GM12878 (cell line): ENCODE measurements at regions not wholly inside any gene's neighbourhood (a gene's known extent, or its start where the extent isn't known, plus 50 kb on each side); places are given as distances from the start of the nearest gene placed in this dataset.

Source experiments
- ATAC-seq: fragments of 200-7000 bp; cut with Tn5 transposase; 3 replicates; pipeline ENCODE4 v1.9.1; 2020; ENCODE audit warnings: mild to moderate bottlenecking, moderate library complexity
- BruUV-seq: library from RNA; stranded (reverse); fragments of 400-500 nt; replicated peaks from 2 replicates; lab custom pipeline; 2021; lab: Mats Ljungman, UMichigan
- CTCF ChIA-PET: fragments of 300-600 bp; sonication (Branson Sonifier 250); formaldehyde crosslinking; extraction: SDS; loops from one replicate; lab custom pipeline; 2021; ENCODE audit warnings: inconsistent platforms; lab: Yijun Ruan, JAX
- POLR2A ChIA-PET: fragments of 350-600 bp; formaldehyde crosslinking; extraction: SDS; loops from one replicate; lab custom pipeline; 2021; ENCODE audit warnings: inconsistent platforms; lab: Charles Lee
- RAD21 ChIA-PET: fragments of 300-600 bp; sonication (Branson Sonifier 250); formaldehyde crosslinking; loops from one replicate; lab custom pipeline; 2023; ENCODE audit warnings: antibody characterized with exemption; ENCODE audit not compliant: unreplicated experiment; lab: Charles Lee
- SMC1A ChIA-PET: fragments of 300-600 bp; sonication (Branson Sonifier 250); formaldehyde crosslinking; loops from one replicate; lab custom pipeline; 2023; ENCODE audit not compliant: unreplicated experiment, uncharacterized antibody; lab: Charles Lee
- DNase-seq: peaks from one replicate; pipeline ENCODE4 v3.0.0-alpha.2; 2011; ENCODE audit warnings: low read depth, low spot score
- FAIRE-seq: peaks from 3 replicates; lab custom pipeline; 2011; peaks lifted over from hg19 to GRCh38; lab: Jason Lieb, UNC
- H2AFZ ChIP-seq: 2 replicates; pipeline ENCODE4 v1.6.0; 2011; ENCODE audit warnings: low read depth, low read length, control low read depth; ENCODE audit not compliant: control insufficient read depth
- H3K27ac ChIP-seq: 2 replicates; pipeline ENCODE4 v1.5.1; 2011; ENCODE audit warnings: control low read depth; ENCODE audit not compliant: control insufficient read depth, insufficient read depth
- H3K27me3 ChIP-seq, 2 experiments: replicated peaks in 1 of 2; 2 replicates each; pipeline versions ENCODE4 v1.6.0 to v1.6.1; 2011; ENCODE audit warnings: low read length in 1 of 2; ENCODE audit not compliant: control insufficient read depth in 2 of 2, insufficient read depth in 2 of 2
- H3K36me3 ChIP-seq, 2 experiments: 2 replicates each; pipeline ENCODE4 v1.5.1; 2011; ENCODE audit warnings: low read length in 1 of 2; ENCODE audit not compliant: control insufficient read depth in 2 of 2, insufficient read depth in 2 of 2
- H3K4me1 ChIP-seq: 2 replicates; pipeline ENCODE4 v1.6.1; 2011; ENCODE audit warnings: mild to moderate bottlenecking, low read length, moderate library complexity, mixed read lengths; ENCODE audit not compliant: control insufficient read depth, insufficient read depth
- H3K4me2 ChIP-seq: 2 replicates; pipeline ENCODE4 v1.6.0; 2011; ENCODE audit warnings: control low read depth; ENCODE audit not compliant: control insufficient read depth, insufficient read depth
- H3K4me3 ChIP-seq: fragments of 200-600 bp; sonication (generic); 2 replicates; pipeline ENCODE4 v1.5.1; 2016
- H3K79me2 ChIP-seq: 2 replicates; pipeline ENCODE4 v1.6.0; 2011; ENCODE audit warnings: low read length; ENCODE audit not compliant: control insufficient read depth, insufficient read depth
- H3K9ac ChIP-seq: 2 replicates; pipeline ENCODE4 v1.8.0; 2011; ENCODE audit warnings: low read length, control low read depth, mixed read lengths; ENCODE audit not compliant: control insufficient read depth, insufficient read depth
- H3K9me3 ChIP-seq: replicated peaks from 3 replicates; pipeline ENCODE4 v1.5.1; 2011; ENCODE audit warnings: mild to moderate bottlenecking, low read length; ENCODE audit not compliant: control insufficient read depth, insufficient read depth
- H4K20me1 ChIP-seq: 2 replicates; pipeline ENCODE4 v1.6.0; 2011; ENCODE audit not compliant: control insufficient read depth, insufficient read depth
- CBX5 ChIP-seq: sonication (generic); IDR thresholded peaks from 2 replicates; pipeline ENCODE4 v1.6.1; 2016; ENCODE audit warnings: low read depth, moderate library complexity, mild to moderate bottlenecking, inconsistent platforms
- ETV6 ChIP-seq, 2 experiments: fragments of 450-650 bp in 1 of 2; IDR thresholded peaks in 1 of 2; conservative IDR thresholded peaks in 1 of 2; 2 replicates each; pipeline ENCODE4 v1.6.1; 2014; ENCODE audit warnings: antibody characterized with exemption in 1 of 2, borderline replicate concordance in 1 of 2, low read depth in 1 of 2, mild to moderate bottlenecking in 1 of 2, moderate library complexity in 1 of 2
- HSF1 ChIP-seq: fragments of 150-350 bp; IDR thresholded peaks from 2 replicates; pipeline ENCODE4 v1.6.1; 2014; ENCODE audit warnings: mild to moderate bottlenecking, low read depth, low read length
- IKZF1 ChIP-seq: fragments of 450-650 bp; conservative IDR thresholded peaks from 2 replicates; pipeline ENCODE4 v1.6.1; 2017; ENCODE audit warnings: antibody characterized with exemption, mild to moderate bottlenecking
- IKZF2 ChIP-seq, 2 experiments: fragments of 450-650 bp; IDR thresholded peaks; 2 replicates each; pipeline ENCODE4 v1.6.1; 2017; ENCODE audit warnings: mild to moderate bottlenecking in 2 of 2, moderate library complexity in 2 of 2
- NFYB ChIP-seq: IDR thresholded peaks from 2 replicates; pipeline ENCODE4 v1.6.1; 2011; ENCODE audit warnings: low read depth, mild to moderate bottlenecking, low read length, improper control_type of control experiment, moderate library complexity; ENCODE audit not compliant: insufficient read depth
- PBX3 ChIP-seq: IDR thresholded peaks from 2 replicates; pipeline ENCODE4 v1.6.1; 2011; ENCODE audit warnings: mild to moderate bottlenecking, low read depth, low read length, moderate library complexity; ENCODE audit not compliant: insufficient replicate concordance
- RELB ChIP-seq: fragments of 450-650 bp; IDR thresholded peaks from 2 replicates; pipeline ENCODE4 v1.6.1; 2017; ENCODE audit warnings: low read depth, mild to moderate bottlenecking, moderate library complexity
- RFX5 ChIP-seq: IDR thresholded peaks from 2 replicates; pipeline ENCODE4 v1.6.1; 2011; ENCODE audit warnings: low read depth, low read length, improper control_type of control experiment
- STAT3 ChIP-seq: IDR thresholded peaks from 2 replicates; pipeline ENCODE4 v1.6.1; 2011; ENCODE audit warnings: low read depth, low read length, improper control_type of control experiment
- TCF12 ChIP-seq: IDR thresholded peaks from 2 replicates; pipeline ENCODE4 v1.6.1; 2011; ENCODE audit warnings: low read depth, mild to moderate bottlenecking, low read length
- TCF7 ChIP-seq: IDR thresholded peaks from 2 replicates; pipeline ENCODE4 v1.6.1; 2014; ENCODE audit warnings: antibody characterized with exemption, borderline replicate concordance
- ZNF24 ChIP-seq: fragments of 450-650 bp; IDR thresholded peaks from 2 replicates; pipeline ENCODE4 v1.6.1; 2017; ENCODE audit warnings: antibody characterized with exemption, mild to moderate bottlenecking
- ZNF592 ChIP-seq: fragments of 450-650 bp; IDR thresholded peaks from 2 replicates; pipeline ENCODE4 v1.6.1; 2017; ENCODE audit warnings: mild to moderate bottlenecking, moderate library complexity
- WGBS: methylation state at CpG from one replicate; pipeline ENCODE4 v1.1.6; 2016; ENCODE audit warnings: low lambda C conversion rate; ENCODE audit not compliant: insufficient replicate concordance, insufficient coverage; ENCODE audit errors: missing lambda C conversion rate; 5-methylcytosine and 5-hydroxymethylcytosine counted together
- in situ Hi-C: fragments of 300-500 bp; cut with MboI; formaldehyde crosslinking; loops from 9 replicates; pipeline ENCODE4 v1.14.3; 2018; ENCODE audit warnings: mixed read lengths
- intact Hi-C: fragments of 100-400 bp; cut with micrococcal nuclease; formaldehyde crosslinking; loops from one replicate; pipeline ENCODE4 v1.14.2; 2022; ENCODE audit not compliant: unreplicated experiment

- no peak for TF ChIP-seq RELB
- no peak for TF ChIP-seq RFX5
- no peak for TF ChIP-seq ETV6 (conservative IDR thresholded peaks at IDR 0.05 in 1 of 2, IDR thresholded peaks at IDR 0.05 in 1 of 2; ENCODE audit: borderline replicate concordance in 1 of 2, low read depth in 1 of 2)
- no peak for TF ChIP-seq PBX3
These were observed 137.8 kb upstream of the COPS8 start (continued) for GRCh38 chr2:236947896-236948295.

GRCh38 chr2:236949089-236949905 is 136.4 kb upstream of the COPS8 start:
- Histone ChIP-seq H3K9me3 (no peaks in the 10 kb centered on the region; the same call in 2 of the 3 replicates), H3K9ac (no peak overlapping the region), H3K4me1 (no peaks in the 10 kb centered on the region), H3K27me3 (no peaks in the 10 kb centered on the region; a peak in 1 of 4 replicates), H3K79me2 (no peaks in the 10 kb centered on the region), H3K4me2 (no peak overlapping the region), H2AFZ (no peak overlapping the region), H4K20me1 (no peaks in the 10 kb centered on the region), H3K36me3 (no peaks in the 10 kb centered on the region), H3K4me3 (no peak overlapping the region), H3K27ac (no peak overlapping the region)
- DNase-seq (no peak), FAIRE-seq (no peak), ATAC-seq (no peak)
- ChIA-PET SMC1A (no interaction called here), POLR2A (no interaction called here), RAD21 (no interaction called here), CTCF (interaction anchor here (0.7 to 1.1 kb wide), 2 partner anchors 14 to 78 kb away, joined by 3 read pairs; no protein-coding TSS in a partner anchor)
- in situ Hi-C loops (no loop called here), intact Hi-C loops (no loop called here)
- no TSS peak for BruUV-seq
- WGBS: 64% methylated on average over 14 of the region's 20 CpGs
- TF ChIP-seq STAT3 (no peak), ZNF24 (no peak), IKZF1 (no peak), NFYB (no peak), HSF1 (no peak), CBX5 (no peak), TCF7 (no peak), ZNF592 (no peak), IKZF2 (IDR thresholded peaks at IDR 0.05) (no peak), RFX5 (no peak), TCF12 (no peak)
